H1 (cell line): ENCODE measurements at regions not wholly inside any gene's neighbourhood (a gene's known extent, or its start where the extent isn't known, plus 50 kb on each side); places are given as distances from the start of the nearest gene placed in this dataset.

Experiments used
- CEBPB ChIP-seq: IDR thresholded peaks from 2 replicates; pipeline ENCODE4 v1.6.1; 2012; ENCODE audit warnings: low read depth, low read length
- EZH2 ChIP-seq: fragments of 200-600 bp; sonication (generic); IDR thresholded peaks from 2 replicates; pipeline ENCODE4 v1.7.1; 2012; ENCODE audit warnings: low read depth, mild to moderate bottlenecking, moderate library complexity, low read length, inconsistent platforms; ENCODE audit not compliant: severe bottlenecking
- HDAC2 ChIP-seq, 2 experiments: fragments of 300-600 bp in 1 of 2; sonication (generic) in 1 of 2; IDR thresholded peaks; 2 replicates each; pipeline ENCODE4 v1.6.1; 2011 to 2012; ENCODE audit warnings: low read depth in 2 of 2, low read length in 2 of 2, mild to moderate bottlenecking in 2 of 2, moderate library complexity in 2 of 2, borderline replicate concordance in 1 of 2, inconsistent platforms in 1 of 2
- POLR2A ChIP-seq, 2 experiments: IDR thresholded peaks; 1 replicate in 1 of 2; 2 replicates in 1 of 2; pipeline ENCODE4 v1.6.1; 2011; ENCODE audit warnings: low read depth in 2 of 2, low read length in 2 of 2, mild to moderate bottlenecking in 2 of 2; ENCODE audit errors: control extremely low read depth in 1 of 2
- POLR2AphosphoS5 ChIP-seq: IDR thresholded peaks from 2 replicates; pipeline ENCODE4 v1.6.1; 2011; ENCODE audit warnings: low read depth, low read length
- RNF2 ChIP-seq: fragments of 200-900, 300-1000 bp; sonication (generic); IDR thresholded peaks from 2 replicates; pipeline ENCODE4 v1.7.1; 2016; ENCODE audit warnings: borderline replicate concordance, low read depth, mild to moderate bottlenecking, antibody characterized with exemption, low read length; ENCODE audit not compliant: poor library complexity, severe bottlenecking; ENCODE audit errors: missing control alignments
- TBP ChIP-seq: IDR thresholded peaks from 2 replicates; pipeline ENCODE4 v1.6.1; 2011; ENCODE audit warnings: low read depth, low read length, improper control_type of control experiment
- TEAD4 ChIP-seq: IDR thresholded peaks from 2 replicates; pipeline ENCODE4 v1.6.1; 2012; ENCODE audit warnings: low read depth, low read length, inconsistent platforms, mixed read lengths
- USF2 ChIP-seq: IDR thresholded peaks from 2 replicates; pipeline ENCODE4 v1.6.1; 2011; ENCODE audit warnings: low read length, improper control_type of control experiment
- TF ChIP-seq, protein P1 (sequence below), 3 experiments: IDR thresholded peaks; 1 replicate in 2 of 3; 2 replicates in 1 of 3; pipeline versions ENCODE4 v1.5.1 to v1.6.1; 2011; ENCODE audit warnings: low read length in 3 of 3, mild to moderate bottlenecking in 3 of 3, inconsistent platforms in 2 of 3, low read depth in 1 of 3, moderate library complexity in 1 of 3; ENCODE audit not compliant: insufficient read depth in 1 of 3; ENCODE audit errors: control extremely low read depth in 1 of 3

GRCh38 chr3:8420612-8421011 lies 81.0 kb upstream of the LMCD1 start:
- no peak for TF ChIP-seq CEBPB
- no peak for TF ChIP-seq RNF2
- TF ChIP-seq, protein P1, sequence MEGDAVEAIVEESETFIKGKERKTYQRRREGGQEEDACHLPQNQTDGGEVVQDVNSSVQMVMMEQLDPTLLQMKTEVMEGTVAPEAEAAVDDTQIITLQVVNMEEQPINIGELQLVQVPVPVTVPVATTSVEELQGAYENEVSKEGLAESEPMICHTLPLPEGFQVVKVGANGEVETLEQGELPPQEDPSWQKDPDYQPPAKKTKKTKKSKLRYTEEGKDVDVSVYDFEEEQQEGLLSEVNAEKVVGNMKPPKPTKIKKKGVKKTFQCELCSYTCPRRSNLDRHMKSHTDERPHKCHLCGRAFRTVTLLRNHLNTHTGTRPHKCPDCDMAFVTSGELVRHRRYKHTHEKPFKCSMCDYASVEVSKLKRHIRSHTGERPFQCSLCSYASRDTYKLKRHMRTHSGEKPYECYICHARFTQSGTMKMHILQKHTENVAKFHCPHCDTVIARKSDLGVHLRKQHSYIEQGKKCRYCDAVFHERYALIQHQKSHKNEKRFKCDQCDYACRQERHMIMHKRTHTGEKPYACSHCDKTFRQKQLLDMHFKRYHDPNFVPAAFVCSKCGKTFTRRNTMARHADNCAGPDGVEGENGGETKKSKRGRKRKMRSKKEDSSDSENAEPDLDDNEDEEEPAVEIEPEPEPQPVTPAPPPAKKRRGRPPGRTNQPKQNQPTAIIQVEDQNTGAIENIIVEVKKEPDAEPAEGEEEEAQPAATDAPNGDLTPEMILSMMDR (IDR thresholded peaks at IDR 0.05; ENCODE audit: control extremely low read depth in 1 of 3, insufficient read depth in 1 of 3, low read depth in 1 of 3, low read length in 3 of 3), result no peak
- no peak for TF ChIP-seq USF2
- TF ChIP-seq TBP, result no peak
- no peak for TF ChIP-seq EZH2
- no peak for TF ChIP-seq TEAD4
- TF ChIP-seq POLR2A (IDR thresholded peaks at IDR 0.05; ENCODE audit: control extremely low read depth in 1 of 2, low read depth in 2 of 2, low read length in 2 of 2), result no peak
- no peak for TF ChIP-seq HDAC2 (IDR thresholded peaks at IDR 0.05; ENCODE audit: borderline replicate concordance in 1 of 2, low read depth in 2 of 2, low read length in 2 of 2)
- TF ChIP-seq POLR2AphosphoS5, result no peak
